ENCODE measurements at regions not wholly inside any gene's neighbourhood (a gene's known extent, or its start where the extent isn't known, plus 50 kb on each side); places are given as distances from the start of the nearest gene placed in this dataset.

- Histone ChIP-seq H3K9me3 (peaks cover 0 to 10% (median 3%) of the 10 kb centered on the region in 4 donors), H3K4me3 (no peak overlapping the region), H3K27me3 (no peaks in the 10 kb centered on the region), H3K27ac (replicated peaks in 1 of 4) (no peak overlapping the region), H3K36me3 (no peaks in the 10 kb centered on the region), H3K4me1 (no peaks in the 10 kb centered on the region)
- TF ChIP-seq CTCF (IDR thresholded peaks at IDR 0.05) (no peak), POLR2AphosphoS5 (IDR thresholded peaks at IDR 0.05) (no peak), EP300 (IDR thresholded peaks at IDR 0.05) (no peak), POLR2A (IDR thresholded peaks at IDR 0.05; ENCODE audit: low read depth) (no peak)
- 90% methylated on average over 1 of the region's 1 CpG for WGBS
- no peak for DNase-seq (ENCODE audit: extremely low spot score)
- intact Hi-C loops (cut with DNase I) = no loop called here
Observed at GRCh38 chr3:150023239-150023636, 52.5 kb upstream of the PFN2 start.

- Histone ChIP-seq H3K27ac (replicated peaks in 1 of 4) (no peak overlapping the region), H3K27me3 (no peaks in the 10 kb centered on the region), H3K4me3 (no peak overlapping the region), H3K4me1 (no peaks in the 10 kb centered on the region), H3K9me3 (peaks cover 0 to 9% (median 2%) of the 10 kb centered on the region in 4 donors), H3K36me3 (no peaks in the 10 kb centered on the region)
- 83% methylated on average over 9 of the region's 9 CpGs for WGBS
- no peak for DNase-seq (ENCODE audit: extremely low spot score)
- TF ChIP-seq EP300 (IDR thresholded peaks at IDR 0.05) = no peak
- TF ChIP-seq CTCF (IDR thresholded peaks at IDR 0.05) = no peak
- no peak for TF ChIP-seq POLR2A (IDR thresholded peaks at IDR 0.05; ENCODE audit: low read depth)
- TF ChIP-seq POLR2AphosphoS5 (IDR thresholded peaks at IDR 0.05) = no peak
- intact Hi-C loops (cut with DNase I) = no loop called here
Observed at GRCh38 chr3:150022381-150023238, 51.9 kb upstream of the PFN2 start.

- intact Hi-C loops (cut with DNase I) = no loop called here
- H3K27ac ChIP-seq (replicated peaks in 1 of 4) = no peak overlapping the region
- 95% methylated on average over 1 of the region's 1 CpG for WGBS
Observed at GRCh38 chr3:150020527-150020926, 49.8 kb upstream of the PFN2 start.

More at GRCh38 chr3:150020527-150020926, 49.8 kb upstream of the PFN2 start:
- H3K36me3 ChIP-seq = no peaks in the 10 kb centered on the region
- no peaks in the 10 kb centered on the region for H3K27me3 ChIP-seq
- no peak overlapping the region for H3K4me3 ChIP-seq
- peaks cover 0 to 6% (median 2%) of the 10 kb centered on the region in 4 donors for H3K9me3 ChIP-seq
- no peak for DNase-seq (ENCODE audit: extremely low spot score)
- TF ChIP-seq CTCF (IDR thresholded peaks at IDR 0.05) (no peak), EP300 (IDR thresholded peaks at IDR 0.05) (no peak), POLR2A (IDR thresholded peaks at IDR 0.05; ENCODE audit: low read depth) (no peak), POLR2AphosphoS5 (IDR thresholded peaks at IDR 0.05) (no peak)
- no peaks in the 10 kb centered on the region for H3K4me1 ChIP-seq

Small RNAs in the stretch of these regions (small RNA-seq; reads per million reads assigned to genes)
- gene RF00004 (0 reads per million in 3 donors), gene RPL32P9 (0 reads per million in 3 donors)
